Stimulated activated CD8-positive, alpha-beta memory T cell treated with anti-CD3 and anti-CD28 coated beads, Interleukin-4, amount 100 ng/mL, for 48 hours (primary cell): ENCODE measurements at regions not wholly inside any gene's neighbourhood (a gene's known extent, or its start where the extent isn't known, plus 50 kb on each side); places are given as distances from the start of the nearest gene placed in this dataset.

Experiments
- DNase-seq: peaks from one replicate; pipeline ENCODE4 v3.0.0-alpha.2; 2020

GRCh38 chr1:4046836-4047461, 146.9 kb upstream of the C1orf174 start:
- DNase-seq: no peak

- no peak for DNase-seq
Measured at GRCh38 chr1:4047666-4048065, 147.6 kb upstream of the C1orf174 start.

- DNase-seq: no peak
Measured at GRCh38 chr1:4048076-4048475, 148.0 kb upstream of the C1orf174 start.

- no peak for DNase-seq
Measured at GRCh38 chr1:4048921-4049320, 148.8 kb upstream of the C1orf174 start.

GRCh38 chr1:4050998-4051397, 150.9 kb upstream of the C1orf174 start:
- DNase-seq: no peak

GRCh38 chr1:4052657-4053056, 152.6 kb upstream of the C1orf174 start:
- no peak for DNase-seq

GRCh38 chr1:4053160-4053748, 153.2 kb upstream of the C1orf174 start:
- DNase-seq: no peak

- no peak for DNase-seq
Measured at GRCh38 chr1:4053774-4054173, 153.7 kb upstream of the C1orf174 start.

- no peak for DNase-seq
Measured at GRCh38 chr1:4055294-4055967, 155.4 kb upstream of the C1orf174 start.

GRCh38 chr1:4056422-4056821, 156.3 kb upstream of the C1orf174 start:
- DNase-seq: no peak

GRCh38 chr1:4056989-4057388, 156.9 kb upstream of the C1orf174 start:
- no peak for DNase-seq

- no peak for DNase-seq
Measured at GRCh38 chr1:4057603-4058002, 157.5 kb upstream of the C1orf174 start.

GRCh38 chr1:4058122-4058521, 158.1 kb upstream of the C1orf174 start:
- DNase-seq: no peak

- DNase-seq: no peak
Measured at GRCh38 chr1:4058706-4059105, 158.6 kb upstream of the C1orf174 start.

GRCh38 chr1:4059270-4059669, 159.2 kb upstream of the C1orf174 start:
- no peak for DNase-seq

GRCh38 chr1:4060850-4061249, 160.8 kb upstream of the C1orf174 start:
- no peak for DNase-seq

- DNase-seq: no peak
Measured at GRCh38 chr1:4061521-4062031, 161.5 kb upstream of the C1orf174 start.

GRCh38 chr1:4062041-4062440, 162.0 kb upstream of the C1orf174 start:
- DNase-seq: no peak

- no peak for DNase-seq
Measured at GRCh38 chr1:4062560-4062959, 162.5 kb upstream of the C1orf174 start.

GRCh38 chr1:4062992-4063391, 162.9 kb upstream of the C1orf174 start:
- no peak for DNase-seq

GRCh38 chr1:4063516-4063915, 163.4 kb upstream of the C1orf174 start:
- no peak for DNase-seq

GRCh38 chr1:4064150-4064889, 164.2 kb upstream of the C1orf174 start:
- DNase-seq: no peak

GRCh38 chr1:4066860-4067599, 167.0 kb upstream of the C1orf174 start:
- no peak for DNase-seq
